ENCODE measurements at regions not wholly inside any gene's neighbourhood (a gene's known extent, or its start where the extent isn't known, plus 50 kb on each side); places are given as distances from the start of the nearest gene placed in this dataset.

- Histone ChIP-seq H3F3A (replicated peaks; ENCODE audit: insufficient read depth) (no peaks in the 10 kb centered on the region), H3K9me3 (no peaks in the 10 kb centered on the region), H3K9me2 (no peaks in the 10 kb centered on the region), H3K4me1 (ENCODE audit: control insufficient read depth in 1 of 2, insufficient read depth in 2 of 2, low read depth in 1 of 2, low read length in 1 of 2) (no peaks in the 10 kb centered on the region), H3K79me2 (ENCODE audit: insufficient read depth) (no peaks in the 10 kb centered on the region), H3K27ac (ENCODE audit: low read depth in 2 of 2, low read length in 1 of 2) (no peak overlapping the region), H2AFZ (ENCODE audit: low read depth) (no peak overlapping the region), H3K4me2 (no peak overlapping the region), H4K20me1 (ENCODE audit: insufficient read depth) (no peaks in the 10 kb centered on the region), H3K9ac (no peak overlapping the region), H3K4me3 (ENCODE audit: low read depth in 2 of 2, low read length in 1 of 2) (no peak overlapping the region), H3K27me3 (ENCODE audit: insufficient read depth) (no peaks in the 10 kb centered on the region), H3K36me3 (replicated peaks in 1 of 2; ENCODE audit: control insufficient read depth in 1 of 2, insufficient read depth in 2 of 2, low read length in 1 of 2) (no peaks in the 10 kb centered on the region)
- ChIA-PET POLR2A (no interaction called here), CTCF (interaction anchor here (1.3 kb wide), 1 partner anchor 28 kb away, joined by 5 read pairs; no protein-coding TSS in a partner anchor)
- DNase-seq = no peak
- TF ChIP-seq RCOR1 (IDR thresholded peaks at IDR 0.05; ENCODE audit: low read length) (no peak), RAD21 (IDR thresholded peaks at IDR 0.05; ENCODE audit: low read length) (no peak), RFX5 (IDR thresholded peaks at IDR 0.05; ENCODE audit: low read length) (no peak), TEAD4 (IDR thresholded peaks at IDR 0.05; ENCODE audit: borderline replicate concordance, insufficient read depth) (no peak), JUND (IDR thresholded peaks at IDR 0.05) (no peak), PBX3 (IDR thresholded peaks at IDR 0.05) (no peak)
- 21% methylated on average over 2 of the region's 2 CpGs for WGBS (ENCODE audit: low lambda C conversion rate)
Observed at GRCh38 chr2:16798472-16798871, 132.8 kb upstream of the CYRIA start.

GRCh38 chr2:16791496-16791895 lies 125.9 kb upstream of the CYRIA start:
- ChIA-PET POLR2A (no interaction called here), CTCF (no interaction called here)
- Histone ChIP-seq H3K79me2 (ENCODE audit: insufficient read depth) (no peaks in the 10 kb centered on the region), H3K9ac (no peak overlapping the region), H3F3A (replicated peaks; ENCODE audit: insufficient read depth) (no peaks in the 10 kb centered on the region), H3K4me2 (no peak overlapping the region), H3K36me3 (replicated peaks in 1 of 2; ENCODE audit: control insufficient read depth in 1 of 2, insufficient read depth in 2 of 2, low read length in 1 of 2) (no peaks in the 10 kb centered on the region), H3K9me3 (no peaks in the 10 kb centered on the region), H3K9me2 (no peaks in the 10 kb centered on the region), H3K4me1 (ENCODE audit: control insufficient read depth in 1 of 2, insufficient read depth in 2 of 2, low read depth in 1 of 2, low read length in 1 of 2) (no peaks in the 10 kb centered on the region), H2AFZ (ENCODE audit: low read depth) (no peak overlapping the region), H3K4me3 (ENCODE audit: low read depth in 2 of 2, low read length in 1 of 2) (no peak overlapping the region), H4K20me1 (ENCODE audit: insufficient read depth) (no peaks in the 10 kb centered on the region), H3K27ac (ENCODE audit: low read depth in 2 of 2, low read length in 1 of 2) (no peak overlapping the region), H3K27me3 (ENCODE audit: insufficient read depth) (no peaks in the 10 kb centered on the region)
- no peak for DNase-seq
- TF ChIP-seq PBX3 (IDR thresholded peaks at IDR 0.05) = no peak
- WGBS (ENCODE audit: low lambda C conversion rate) = 71% methylated on average over 1 of the region's 1 CpG

GRCh38 chr2:16785149-16785548 lies 119.5 kb upstream of the CYRIA start:
- Histone ChIP-seq H2AFZ (ENCODE audit: low read depth) (no peak overlapping the region), H3K27ac (ENCODE audit: low read depth in 2 of 2, low read length in 1 of 2) (no peak overlapping the region), H3K4me3 (ENCODE audit: low read depth in 2 of 2, low read length in 1 of 2) (no peak overlapping the region), H3K79me2 (ENCODE audit: insufficient read depth) (no peaks in the 10 kb centered on the region), H3K9me3 (no peaks in the 10 kb centered on the region), H3K27me3 (ENCODE audit: insufficient read depth) (no peaks in the 10 kb centered on the region), H3K9ac (no peak overlapping the region), H3K4me2 (no peak overlapping the region), H3K9me2 (no peaks in the 10 kb centered on the region), H3F3A (replicated peaks; ENCODE audit: insufficient read depth) (no peaks in the 10 kb centered on the region), H3K36me3 (replicated peaks in 1 of 2; ENCODE audit: control insufficient read depth in 1 of 2, insufficient read depth in 2 of 2, low read length in 1 of 2) (no peaks in the 10 kb centered on the region), H3K4me1 (ENCODE audit: control insufficient read depth in 1 of 2, insufficient read depth in 2 of 2, low read depth in 1 of 2, low read length in 1 of 2) (no peaks in the 10 kb centered on the region; a peak in 1 of 4 replicates), H4K20me1 (ENCODE audit: insufficient read depth) (no peaks in the 10 kb centered on the region)
- WGBS (ENCODE audit: low lambda C conversion rate) = 30% methylated on average over 3 of the region's 3 CpGs
- TF ChIP-seq GATA2 (CRISPR knock-in tag; IDR thresholded peaks at IDR 0.05) = no peak
- no peak for TF ChIP-seq FOXM1 (IDR thresholded peaks at IDR 0.05; ENCODE audit: low read depth)
- TF ChIP-seq ZBTB33 (IDR thresholded peaks at IDR 0.05; ENCODE audit: borderline replicate concordance, low read depth) = no peak
- TF ChIP-seq SIN3A (IDR thresholded peaks at IDR 0.05; ENCODE audit: borderline replicate concordance, low read depth, low read length) = no peak
- ChIA-PET CTCF (interaction anchor here (1.3 to 7.7 kb wide), 6 partner anchors 11 to 886 kb away, joined by 5 to 53 read pairs (median 8); no protein-coding TSS in a partner anchor), POLR2A (no interaction called here)
- no peak for DNase-seq
